ENCODE measurements at regions not wholly inside any gene's neighbourhood (a gene's known extent, or its start where the extent isn't known, plus 50 kb on each side); places are given as distances from the start of the nearest gene placed in this dataset.

DNA sequence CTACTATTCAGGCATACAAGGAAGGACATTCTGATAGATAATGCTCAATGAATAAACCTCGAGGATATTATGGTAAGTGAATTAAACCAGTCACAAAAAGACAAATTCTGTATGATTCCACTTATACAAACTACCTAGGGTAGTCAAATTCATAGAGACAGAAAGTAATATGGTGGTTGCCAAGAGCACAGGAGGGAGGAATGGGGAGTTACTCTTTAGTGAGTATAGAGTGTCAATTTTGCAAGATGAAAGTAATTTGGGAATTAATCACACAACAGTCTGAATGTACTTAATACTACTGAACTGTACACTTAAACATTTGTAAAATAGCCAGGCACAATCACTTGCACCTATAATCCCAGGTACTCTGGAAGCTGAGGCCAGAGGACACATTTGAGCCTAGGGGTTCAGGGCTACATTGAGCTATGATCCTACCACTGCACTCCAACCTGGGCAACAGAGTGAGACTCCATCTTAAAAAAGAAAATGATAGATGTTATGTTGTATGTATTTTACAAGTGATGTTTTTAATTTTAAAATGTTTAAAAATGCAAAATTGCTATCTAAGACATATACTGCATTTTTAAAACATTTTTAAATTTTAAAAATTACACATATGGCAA lies 91.0 kb downstream of the NPAP1 start:
- Histone ChIP-seq H4K20me1 (ENCODE audit: control insufficient read depth, extremely low read depth, insufficient read depth, low read length) (no peaks in the 10 kb centered on the region), H3K9me1 (ENCODE audit: control insufficient read depth, extremely low read depth, insufficient read depth, low read length) (no peaks in the 10 kb centered on the region), H3K9me3 (ENCODE audit: control insufficient read depth, low read depth, low read length) (no peaks in the 10 kb centered on the region), H3K79me2 (ENCODE audit: control insufficient read depth, insufficient read depth, low read length) (no peaks in the 10 kb centered on the region), H2AFZ (ENCODE audit: control insufficient read depth, low read length) (no peak overlapping the region), H3K27ac (ENCODE audit: control insufficient read depth, insufficient read depth, low read length) (no peak overlapping the region), H3K4me3 (ENCODE audit: control insufficient read depth in 2 of 3, extremely low read depth in 1 of 3, insufficient read depth in 2 of 3, low read depth in 1 of 3, low read length in 3 of 3) (no peak overlapping the region), H3K36me3 (ENCODE audit: control insufficient read depth in 2 of 2, extremely low read depth in 1 of 2, insufficient read depth in 2 of 2, low read length in 2 of 2) (no peaks in the 10 kb centered on the region), H3K4me1 (ENCODE audit: control insufficient read depth, extremely low read depth, insufficient read depth, low read length) (no peaks in the 10 kb centered on the region), H3K4me2 (ENCODE audit: control insufficient read depth, extremely low read depth, insufficient read depth, low read depth, low read length) (no peak overlapping the region), H3K9ac (ENCODE audit: control insufficient read depth, extremely low read depth, insufficient read depth, low read length) (no peak overlapping the region), H3K27me3 (ENCODE audit: control insufficient read depth, extremely low read depth, insufficient read depth, low read length) (no peaks in the 10 kb centered on the region)
- dilution Hi-C loops (cut with MboI; ENCODE audit: extremely low pct_ligation_motif_present, low sequenced_read_pairs) = no loop called here
- TF ChIP-seq, protein P1, sequence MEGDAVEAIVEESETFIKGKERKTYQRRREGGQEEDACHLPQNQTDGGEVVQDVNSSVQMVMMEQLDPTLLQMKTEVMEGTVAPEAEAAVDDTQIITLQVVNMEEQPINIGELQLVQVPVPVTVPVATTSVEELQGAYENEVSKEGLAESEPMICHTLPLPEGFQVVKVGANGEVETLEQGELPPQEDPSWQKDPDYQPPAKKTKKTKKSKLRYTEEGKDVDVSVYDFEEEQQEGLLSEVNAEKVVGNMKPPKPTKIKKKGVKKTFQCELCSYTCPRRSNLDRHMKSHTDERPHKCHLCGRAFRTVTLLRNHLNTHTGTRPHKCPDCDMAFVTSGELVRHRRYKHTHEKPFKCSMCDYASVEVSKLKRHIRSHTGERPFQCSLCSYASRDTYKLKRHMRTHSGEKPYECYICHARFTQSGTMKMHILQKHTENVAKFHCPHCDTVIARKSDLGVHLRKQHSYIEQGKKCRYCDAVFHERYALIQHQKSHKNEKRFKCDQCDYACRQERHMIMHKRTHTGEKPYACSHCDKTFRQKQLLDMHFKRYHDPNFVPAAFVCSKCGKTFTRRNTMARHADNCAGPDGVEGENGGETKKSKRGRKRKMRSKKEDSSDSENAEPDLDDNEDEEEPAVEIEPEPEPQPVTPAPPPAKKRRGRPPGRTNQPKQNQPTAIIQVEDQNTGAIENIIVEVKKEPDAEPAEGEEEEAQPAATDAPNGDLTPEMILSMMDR (optimal IDR thresholded peaks at IDR 0.05 in 1 of 3, IDR thresholded peaks at IDR 0.05 in 1 of 3, conservative IDR thresholded peaks at IDR 0.05 in 1 of 3; ENCODE audit: extremely low read depth in 1 of 3, insufficient read depth in 2 of 3, low read length in 3 of 3) = no peak
- TF ChIP-seq EZH2 (IDR thresholded peaks at IDR 0.05; ENCODE audit: low read length) = no peak
- no peak for FAIRE-seq
- no peak for DNase-seq (ENCODE audit: low read depth, low spot score)

- FAIRE-seq (no peak), DNase-seq (ENCODE audit: low read depth, low spot score) (no peak)
- Histone ChIP-seq H3K27me3 (ENCODE audit: control insufficient read depth, extremely low read depth, insufficient read depth, low read length) (no peaks in the 10 kb centered on the region), H4K20me1 (ENCODE audit: control insufficient read depth, extremely low read depth, insufficient read depth, low read length) (no peaks in the 10 kb centered on the region), H3K9me1 (ENCODE audit: control insufficient read depth, extremely low read depth, insufficient read depth, low read length) (no peaks in the 10 kb centered on the region), H2AFZ (ENCODE audit: control insufficient read depth, low read length) (no peak overlapping the region), H3K79me2 (ENCODE audit: control insufficient read depth, insufficient read depth, low read length) (no peaks in the 10 kb centered on the region), H3K4me2 (ENCODE audit: control insufficient read depth, extremely low read depth, insufficient read depth, low read depth, low read length) (no peak overlapping the region), H3K9me3 (ENCODE audit: control insufficient read depth, low read depth, low read length) (no peaks in the 10 kb centered on the region), H3K36me3 (ENCODE audit: control insufficient read depth in 2 of 2, extremely low read depth in 1 of 2, insufficient read depth in 2 of 2, low read length in 2 of 2) (no peaks in the 10 kb centered on the region), H3K9ac (ENCODE audit: control insufficient read depth, extremely low read depth, insufficient read depth, low read length) (no peak overlapping the region), H3K4me3 (ENCODE audit: control insufficient read depth in 2 of 3, extremely low read depth in 1 of 3, insufficient read depth in 2 of 3, low read depth in 1 of 3, low read length in 3 of 3) (no peak overlapping the region), H3K4me1 (ENCODE audit: control insufficient read depth, extremely low read depth, insufficient read depth, low read length) (no peaks in the 10 kb centered on the region), H3K27ac (ENCODE audit: control insufficient read depth, insufficient read depth, low read length) (no peak overlapping the region)
- dilution Hi-C loops (cut with MboI; ENCODE audit: extremely low pct_ligation_motif_present, low sequenced_read_pairs) = no loop called here
- TF ChIP-seq EZH2 (IDR thresholded peaks at IDR 0.05; ENCODE audit: low read length) = no peak
Measured at GRCh38 chr15:24772266-24772665, 96.7 kb downstream of the NPAP1 start.
